GM21526 (cell line): ENCODE measurements at regions not wholly inside any gene's neighbourhood (a gene's known extent, or its start where the extent isn't known, plus 50 kb on each side); places are given as distances from the start of the nearest gene placed in this dataset.

Experiments used
- ATAC-seq: cut with Tn5 transposase; IDR thresholded peaks from one replicate; pipeline ENCODE4 v1.9.1; 2021; ENCODE audit warnings: moderate library complexity; ENCODE audit not compliant: unreplicated experiment, low FRiP score

- no peak for ATAC-seq
These were observed 157.2 kb upstream of the OBI1 start for GRCh38 chr13:78816154-78816553.

- peak; percentile 68 for ATAC-seq
These were observed 147.5 kb upstream of the OBI1 start for GRCh38 chr13:78806457-78806856.

DNA sequence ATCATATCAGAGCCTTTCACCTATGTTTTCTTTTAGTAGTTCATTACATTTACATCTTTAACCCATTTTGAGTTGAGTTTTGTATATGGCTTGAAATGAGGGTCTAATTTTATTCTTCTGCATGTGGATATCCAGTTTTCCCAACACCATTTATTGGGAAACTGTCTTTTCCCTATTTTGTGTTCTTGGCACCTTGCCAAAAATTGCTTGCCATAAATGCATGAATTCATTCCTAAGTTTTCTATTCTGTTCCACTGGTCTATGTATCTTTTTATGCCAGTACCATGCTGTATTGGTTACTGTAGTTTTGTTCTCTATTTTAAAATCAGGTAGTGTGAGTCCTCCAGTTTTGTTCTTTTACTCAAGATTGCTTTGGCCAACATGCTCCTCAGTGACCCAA, 144.0 kb upstream of the OBI1 start:
- no peak for ATAC-seq

DNA sequence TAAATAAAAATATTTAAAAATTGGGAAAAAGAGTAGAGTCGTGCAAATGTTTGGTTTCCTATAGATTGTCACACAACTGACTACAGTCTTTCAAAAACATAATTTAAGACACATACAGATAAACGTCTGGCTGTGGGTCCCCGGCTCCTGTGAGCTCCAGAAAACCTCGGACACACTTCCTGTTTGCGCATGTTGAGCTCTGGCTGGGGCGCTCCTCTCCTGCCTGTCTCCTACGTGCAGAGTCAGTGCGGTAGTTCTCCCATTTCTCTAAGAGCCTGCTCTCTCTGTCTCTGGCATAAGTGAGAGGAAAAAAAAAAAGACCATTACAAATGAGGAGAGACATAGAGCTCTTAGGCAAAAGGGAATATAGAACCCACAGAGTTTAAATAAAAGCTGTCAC, 128.2 kb upstream of the OBI1 start:
- no peak for ATAC-seq

DNA sequence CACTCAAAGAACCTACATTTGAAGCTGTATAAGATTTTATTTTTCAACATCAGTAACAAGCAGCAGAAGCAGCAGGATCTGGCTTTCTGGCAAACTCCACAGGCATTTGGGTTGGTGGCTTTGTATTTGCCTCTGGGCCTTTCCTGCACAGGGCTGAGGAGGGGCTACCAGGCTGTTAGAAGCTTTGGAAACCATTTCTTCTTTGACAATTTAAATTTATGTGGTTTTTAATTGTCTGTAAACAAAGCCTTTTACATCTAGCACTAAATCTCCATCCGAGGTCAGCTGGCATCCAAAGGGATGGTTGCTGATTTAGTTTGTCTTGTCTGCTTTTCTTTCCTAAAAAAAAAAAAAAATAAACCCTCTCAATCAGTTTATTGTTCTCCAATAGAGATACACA, 127.5 kb upstream of the OBI1 start:
- no peak for ATAC-seq

- no peak for ATAC-seq
These were observed 126.8 kb upstream of the OBI1 start for GRCh38 chr13:78785764-78786163.

DNA sequence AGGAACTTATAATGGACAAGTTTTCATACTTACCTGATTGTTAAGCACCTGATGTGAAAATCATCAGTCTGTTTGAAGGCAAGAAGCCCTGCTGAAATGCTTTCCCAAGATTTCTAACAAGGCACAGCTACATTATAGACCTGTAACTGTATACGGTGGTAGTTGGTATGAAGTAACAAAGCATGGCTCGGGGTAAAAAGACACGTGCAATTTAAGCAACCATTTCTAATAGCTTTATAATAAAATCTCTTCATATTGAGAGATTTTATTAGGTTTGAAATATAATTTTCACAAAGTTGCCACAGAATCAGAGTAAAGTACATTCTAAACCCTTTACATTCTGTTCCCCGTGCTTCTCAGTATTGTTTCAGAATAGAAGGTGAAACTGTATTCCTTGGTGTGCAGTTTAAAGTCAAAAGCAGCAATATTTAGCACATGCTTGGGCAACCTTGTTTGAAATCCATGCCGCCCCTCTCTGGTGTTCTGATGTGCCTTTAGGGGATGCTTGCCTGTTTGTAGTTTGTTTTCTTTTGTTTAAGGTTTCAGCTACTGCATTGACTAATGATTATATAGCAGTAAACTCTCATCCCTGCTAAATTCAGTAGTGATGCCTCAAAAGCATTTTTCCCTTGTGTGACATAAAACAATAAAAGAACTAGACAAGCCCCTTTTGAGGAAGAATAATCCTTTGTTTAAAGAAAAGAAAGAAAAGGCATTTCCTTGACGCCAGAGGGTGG, 125.2 kb upstream of the OBI1 start:
- no peak for ATAC-seq

- no peak for ATAC-seq
These were observed 121.8 kb upstream of the OBI1 start for GRCh38 chr13:78780708-78781107.

DNA sequence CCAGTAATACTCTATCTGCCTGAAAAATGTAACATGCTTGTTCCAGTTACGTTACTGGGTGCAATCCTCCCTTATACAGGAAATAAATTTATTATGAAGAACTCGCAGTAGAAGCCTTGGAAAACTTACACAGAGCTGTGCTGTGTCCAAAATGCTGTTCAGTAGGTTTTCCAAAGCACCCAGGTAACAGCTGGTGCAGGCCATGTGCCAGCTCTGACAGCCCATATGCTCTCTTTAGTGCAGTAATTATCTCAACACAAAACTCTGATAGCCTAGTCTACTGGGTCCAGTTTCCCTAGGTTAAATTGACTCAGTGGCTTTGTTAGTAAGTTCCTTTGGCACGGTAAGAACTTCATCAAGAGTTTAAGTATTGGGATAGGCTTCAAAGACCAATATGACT, 120.7 kb upstream of the OBI1 start:
- ATAC-seq: no peak

- no peak for ATAC-seq
These were observed 119.0 kb upstream of the OBI1 start for GRCh38 chr13:78777976-78778375.

DNA sequence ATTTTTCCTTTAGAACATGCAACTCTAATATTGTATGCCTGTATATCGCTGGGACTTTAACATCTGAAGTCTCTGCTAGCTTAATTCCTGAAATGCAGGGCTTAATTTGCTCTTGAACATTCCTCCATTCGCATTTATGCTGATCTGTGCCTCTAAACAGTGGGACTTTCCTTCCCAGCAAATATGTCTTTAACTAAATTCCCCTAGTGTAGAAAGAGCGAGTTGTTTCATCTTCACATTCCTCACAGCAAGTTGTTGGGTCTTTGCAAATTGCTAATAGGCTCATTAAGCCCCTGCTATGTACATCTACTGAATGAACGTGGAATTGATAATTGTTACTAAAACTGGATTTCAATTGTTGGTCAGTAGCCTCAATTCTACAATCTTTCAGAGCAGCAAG, 118.4 kb upstream of the OBI1 start:
- ATAC-seq: no peak

DNA sequence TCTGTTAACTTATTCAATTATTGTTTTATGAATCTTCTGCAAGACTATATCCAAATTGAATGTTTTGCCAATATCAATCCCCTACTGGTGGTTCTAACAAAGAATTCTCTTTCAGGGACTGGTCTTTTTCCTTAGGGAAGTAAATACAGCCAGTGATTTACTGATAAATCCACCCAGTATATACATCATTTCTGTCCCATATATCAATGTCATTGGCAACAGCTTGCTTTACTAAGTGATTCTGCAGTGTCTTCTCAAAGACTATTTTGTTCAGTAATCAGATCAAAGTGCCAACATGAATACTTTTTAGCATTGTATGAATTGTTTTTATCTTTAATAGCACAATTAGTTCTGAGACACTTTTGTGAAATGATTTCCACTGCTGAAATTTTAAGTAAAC, 114.0 kb upstream of the OBI1 start:
- no peak for ATAC-seq

DNA sequence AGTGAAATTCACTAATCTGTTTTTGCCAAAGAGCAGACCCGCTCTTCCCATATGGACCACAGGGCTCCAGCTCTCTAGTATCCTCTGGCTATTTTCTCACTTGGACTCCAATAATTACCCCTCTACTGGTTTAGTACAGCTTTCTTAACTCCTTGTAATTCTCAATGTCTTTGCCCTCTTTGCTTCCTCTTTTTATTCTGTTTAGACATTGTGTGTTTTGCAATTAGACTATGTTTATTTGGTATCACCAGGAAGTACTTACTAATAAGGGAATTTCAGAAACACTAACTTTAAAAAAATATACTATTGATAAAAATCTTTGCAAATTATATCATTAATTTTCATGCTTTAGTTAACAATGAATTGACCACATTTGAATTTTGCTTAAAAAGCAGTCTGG, 111.6 kb upstream of the OBI1 start:
- no peak for ATAC-seq

- ATAC-seq: no peak
These were observed 110.0 kb upstream of the OBI1 start for GRCh38 chr13:78768950-78769349.

DNA sequence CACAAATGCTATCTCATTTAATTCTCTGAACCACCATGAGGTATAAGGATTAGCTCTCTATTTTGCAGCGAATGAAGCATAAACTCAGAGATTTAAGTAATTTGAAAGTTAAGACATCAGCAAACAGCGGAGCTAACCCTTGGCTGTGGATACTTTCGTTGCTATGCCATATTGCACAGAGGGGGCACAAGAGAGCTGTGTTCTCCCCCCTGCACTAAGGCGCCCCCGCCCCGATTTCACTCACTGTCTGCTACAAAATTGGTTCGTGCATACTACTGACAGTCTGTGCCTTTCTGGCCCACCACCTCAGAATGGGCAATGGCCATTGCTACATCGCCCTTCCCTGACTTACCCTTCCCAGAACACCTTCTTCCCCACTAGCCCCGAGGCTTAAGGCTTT, 105.7 kb upstream of the OBI1 start:
- ATAC-seq: no peak

GRCh38 chr13:78762825-78763224, 103.9 kb upstream of the OBI1 start:
- ATAC-seq: no peak

GRCh38 chr13:78759704-78760103, 100.7 kb upstream of the OBI1 start:
- no peak for ATAC-seq

GRCh38 chr13:78758549-78758948, 99.6 kb upstream of the OBI1 start:
- ATAC-seq: no peak

DNA sequence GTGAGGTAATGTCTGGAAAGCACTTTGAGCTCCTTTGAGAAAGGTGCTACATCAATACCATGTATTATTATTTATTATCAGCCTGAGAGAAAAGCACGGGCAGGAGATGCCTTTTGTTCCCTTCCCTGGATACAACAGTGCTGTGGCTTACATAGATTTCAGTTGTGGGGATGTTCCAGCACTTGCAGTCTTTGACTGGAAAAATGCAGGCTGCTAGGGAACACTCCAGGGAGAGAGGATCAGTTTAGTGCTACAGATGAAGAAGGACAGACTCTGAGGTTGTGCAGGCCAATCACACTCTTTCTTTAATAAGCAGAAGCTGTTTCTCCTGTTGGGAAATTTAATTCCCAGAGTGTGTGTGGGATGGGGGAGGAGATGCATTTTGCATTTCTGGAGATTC, 94.5 kb upstream of the OBI1 start:
- ATAC-seq: no peak

DNA sequence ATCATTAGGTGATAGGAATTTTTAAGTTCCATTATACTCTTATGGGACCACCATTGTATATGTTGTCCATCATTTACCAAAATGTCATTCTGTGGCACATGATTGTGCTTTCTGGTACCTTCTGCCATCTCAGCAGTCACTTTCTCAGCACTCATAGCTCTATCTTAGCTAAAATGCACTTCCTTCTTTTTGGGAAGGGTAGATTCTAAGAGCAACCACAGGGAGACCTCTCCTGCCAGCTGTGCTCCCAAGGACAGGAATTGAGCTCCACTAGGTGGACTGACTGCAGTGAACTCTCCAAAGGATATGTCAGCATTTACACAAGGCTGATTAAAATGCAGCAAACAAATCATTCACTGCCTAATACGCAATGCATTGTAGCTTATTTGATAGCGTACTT, 91.8 kb upstream of the OBI1 start:
- ATAC-seq: no peak

GRCh38 chr13:78743973-78744372, 85.0 kb upstream of the OBI1 start:
- no peak for ATAC-seq

DNA sequence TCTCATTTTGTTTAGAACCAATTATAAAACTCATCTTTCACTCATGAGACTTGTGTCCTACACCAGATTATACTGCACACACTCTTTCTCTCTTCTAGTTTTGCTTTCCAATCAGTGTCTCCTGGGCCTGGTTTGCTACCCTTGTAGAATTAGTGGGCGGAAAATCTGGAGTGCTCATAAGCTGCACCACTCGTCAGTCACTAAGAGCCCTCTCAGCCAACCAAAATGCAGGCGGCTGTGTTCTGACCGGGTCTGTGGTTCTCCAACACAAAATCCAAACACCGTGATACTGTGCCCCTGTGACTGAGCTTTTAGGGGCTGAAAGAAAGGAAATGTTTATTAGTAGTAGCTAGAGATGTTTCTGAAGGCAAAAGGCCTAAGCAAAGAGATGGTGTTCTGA, 83.7 kb upstream of the OBI1 start:
- no peak for ATAC-seq

DNA sequence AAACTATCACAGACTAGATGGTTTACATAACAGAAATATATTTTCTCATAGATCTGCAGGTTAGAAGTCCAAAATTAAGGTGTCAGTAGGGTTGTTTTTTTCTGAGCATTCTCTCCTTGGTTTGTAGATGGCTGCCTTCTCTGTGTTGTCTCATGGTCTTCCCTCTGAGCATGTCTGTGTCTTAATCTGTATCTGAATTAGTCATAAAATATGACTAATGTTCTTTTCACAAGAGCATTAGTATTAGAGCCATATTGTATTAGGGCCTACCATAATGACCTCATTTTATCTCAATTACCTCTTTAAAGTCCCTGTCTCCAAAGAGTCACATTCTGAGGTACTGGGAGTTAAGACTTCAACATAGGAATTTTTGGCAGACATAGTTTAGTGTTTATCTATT, 77.2 kb upstream of the OBI1 start:
- ATAC-seq: no peak
